H9 (cell line): ENCODE measurements at regions not wholly inside any gene's neighbourhood (a gene's known extent, or its start where the extent isn't known, plus 50 kb on each side); places are given as distances from the start of the nearest gene placed in this dataset.

Experiments used
- DNase-seq: peaks from one replicate; pipeline ENCODE4 v3.0.0-alpha.2; 2017
- H2AFZ ChIP-seq: one replicate; pipeline ENCODE4 v1.6.1; 2013; ENCODE audit warnings: mild to moderate bottlenecking, low read length, control low read depth, moderate library complexity
- H2AK5ac ChIP-seq: 2 replicates; pipeline ENCODE4 v1.6.1; 2013; ENCODE audit warnings: low read length, control low read depth, mixed read lengths; ENCODE audit not compliant: insufficient read length
- H2BK120ac ChIP-seq: one replicate; pipeline ENCODE4 v1.6.1; 2013; ENCODE audit warnings: low read depth, mild to moderate bottlenecking, low read length, control low read depth, inconsistent platforms; ENCODE audit not compliant: poor library complexity, severe bottlenecking
- H2BK12ac ChIP-seq: 2 replicates; pipeline ENCODE4 v1.6.1; 2013; ENCODE audit warnings: low read length, control low read depth, mixed read lengths, low read depth; ENCODE audit not compliant: insufficient read length
- H2BK15ac ChIP-seq: 2 replicates; pipeline ENCODE4 v1.6.1; 2013; ENCODE audit warnings: low read depth, low read length, control low read depth
- H2BK20ac ChIP-seq: one replicate; pipeline ENCODE4 v1.6.1; 2013; ENCODE audit warnings: low read depth, mild to moderate bottlenecking, low read length, control low read depth, inconsistent platforms; ENCODE audit not compliant: poor library complexity, severe bottlenecking
- H2BK5ac ChIP-seq: 2 replicates; pipeline ENCODE4 v1.6.1; 2013; ENCODE audit warnings: low read length, control low read depth, mixed read lengths; ENCODE audit not compliant: insufficient read length
- H3K14ac ChIP-seq: 2 replicates; pipeline ENCODE4 v1.6.1; 2013; ENCODE audit warnings: low read length, control low read depth; ENCODE audit not compliant: insufficient read depth
- H3K18ac ChIP-seq: 2 replicates; pipeline ENCODE4 v1.6.1; 2013; ENCODE audit warnings: low read depth, mild to moderate bottlenecking, mixed read lengths, low read length, control low read depth; ENCODE audit not compliant: insufficient read length
- H3K23ac ChIP-seq: 2 replicates; pipeline ENCODE4 v1.6.1; 2013; ENCODE audit warnings: low read length, control low read depth, mixed read lengths, low read depth; ENCODE audit not compliant: insufficient read length
- H3K23me2 ChIP-seq: 2 replicates; pipeline ENCODE4 v1.6.1; 2013; ENCODE audit warnings: low read depth, mild to moderate bottlenecking, mixed read lengths, low read length, control low read depth; ENCODE audit not compliant: insufficient read length, poor library complexity, severe bottlenecking
- H3K27ac ChIP-seq: 2 replicates; pipeline ENCODE4 v1.5.1; 2013; ENCODE audit warnings: low read length, control low read depth, mixed read lengths, low read depth; ENCODE audit not compliant: insufficient read length
- H3K27me3 ChIP-seq: 2 replicates; pipeline ENCODE4 v1.6.1; 2013; ENCODE audit warnings: low read length, control low read depth, inconsistent platforms; ENCODE audit not compliant: insufficient read depth
- H3K4ac ChIP-seq: 2 replicates; pipeline ENCODE4 v1.6.1; 2013; ENCODE audit warnings: low read depth, mild to moderate bottlenecking, control low read depth, inconsistent platforms, low read length, moderate library complexity
- H3K4me1 ChIP-seq: 2 replicates; pipeline ENCODE4 v1.6.1; 2013; ENCODE audit warnings: low read length, control low read depth, inconsistent platforms; ENCODE audit not compliant: insufficient read depth
- H3K4me2 ChIP-seq: 2 replicates; pipeline ENCODE4 v1.6.1; 2013; ENCODE audit warnings: low read length, control low read depth, mixed read lengths; ENCODE audit not compliant: insufficient read length, insufficient read depth
- H3K56ac ChIP-seq: 2 replicates; pipeline ENCODE4 v1.6.1; 2013; ENCODE audit warnings: low read depth, mild to moderate bottlenecking, mixed read lengths, low read length, control low read depth; ENCODE audit not compliant: insufficient read length
- H3K79me1 ChIP-seq: 2 replicates; pipeline ENCODE4 v1.6.1; 2013; ENCODE audit warnings: low read depth, mild to moderate bottlenecking, moderate library complexity, low read length, control low read depth, inconsistent platforms; ENCODE audit not compliant: insufficient read depth, poor library complexity, severe bottlenecking
- H3K79me2 ChIP-seq: 2 replicates; pipeline ENCODE4 v1.6.1; 2013; ENCODE audit warnings: low read length, control low read depth, inconsistent platforms; ENCODE audit not compliant: insufficient read depth
- H3K9ac ChIP-seq: 2 replicates; pipeline ENCODE4 v1.6.1; 2013; ENCODE audit warnings: low read length, control low read depth, mixed read lengths; ENCODE audit not compliant: insufficient read length; ENCODE audit errors: extremely low read depth
- H3K9me3 ChIP-seq: one replicate; pipeline ENCODE4 v1.6.1; 2013; ENCODE audit warnings: low read depth, low read length, inconsistent platforms; ENCODE audit not compliant: control insufficient read depth
- H3T11ph ChIP-seq: one replicate; pipeline ENCODE4 v1.6.1; 2013; ENCODE audit warnings: mild to moderate bottlenecking, low read length, control low read depth, inconsistent platforms
- H4K20me1 ChIP-seq: one replicate; pipeline ENCODE4 v1.6.1; 2013; ENCODE audit not compliant: control insufficient read depth, insufficient read length, insufficient read depth
- H4K5ac ChIP-seq: 2 replicates; pipeline ENCODE4 v1.6.1; 2013; ENCODE audit warnings: low read depth, mild to moderate bottlenecking, mixed read lengths, low read length, control low read depth; ENCODE audit not compliant: insufficient read length
- H4K8ac ChIP-seq: replicated peaks from 2 replicates; pipeline ENCODE4 v1.6.1; 2013; ENCODE audit warnings: low read length, control low read depth, mixed read lengths, low read depth; ENCODE audit not compliant: insufficient read length
- H4K91ac ChIP-seq: 2 replicates; pipeline ENCODE4 v1.6.1; 2013; ENCODE audit warnings: low read depth, mild to moderate bottlenecking, moderate library complexity, mixed read lengths, low read length, control low read depth; ENCODE audit not compliant: insufficient read length
- H3K27ac Mint-ChIP-seq, 3 experiments: 2 replicates in 2 of 3; 3 replicates in 1 of 3; pipeline ENCODE4 v1.8.0; 2020 to 2021; ENCODE audit warnings: mixed read lengths in 3 of 3, mild to moderate bottlenecking in 1 of 3, moderate library complexity in 1 of 3
- H3K27me3 Mint-ChIP-seq: 2 replicates; pipeline ENCODE4 v1.8.0; 2021; ENCODE audit warnings: low read depth, mild to moderate bottlenecking, moderate library complexity, mixed read lengths
- H3K36me3 Mint-ChIP-seq, 3 experiments: 2 replicates in 2 of 3; 3 replicates in 1 of 3; pipeline ENCODE4 v1.8.0; 2020 to 2021; ENCODE audit warnings: low read depth in 3 of 3, mixed read lengths in 3 of 3; ENCODE audit not compliant: insufficient read depth in 1 of 3
- H3K4me1 Mint-ChIP-seq, 2 experiments: 2 replicates each; pipeline ENCODE4 v1.8.0; 2020; ENCODE audit warnings: mixed read lengths in 2 of 2
- H3K4me3 Mint-ChIP-seq, 2 experiments: 2 replicates in 1 of 2; 3 replicates in 1 of 2; pipeline ENCODE4 v1.8.0; 2020 to 2021; ENCODE audit warnings: mild to moderate bottlenecking in 2 of 2, mixed read lengths in 2 of 2, moderate library complexity in 1 of 2
- H3K9me3 Mint-ChIP-seq, 2 experiments: 2 replicates in 1 of 2; 3 replicates in 1 of 2; pipeline ENCODE4 v1.8.0; 2020; ENCODE audit warnings: mild to moderate bottlenecking in 2 of 2, mixed read lengths in 2 of 2, moderate library complexity in 1 of 2
- WGBS: extraction: QIAGEN DNeasy Blood & Tissue Kit; methylation state at CpG from one replicate; pipeline ENCODE4 v1.1.7; 2013; ENCODE audit warnings: missing lambda C conversion rate, low lambda C conversion rate, mixed read lengths; ENCODE audit not compliant: insufficient read length; ENCODE audit errors: extremely low coverage; 5-methylcytosine and 5-hydroxymethylcytosine counted together
- TF ChIP-seq, protein P1 (sequence below): fragments of 200-600 bp; sonication (generic); conservative IDR thresholded peaks from 3 replicates; pipeline ENCODE4 v1.8.0; 2021; ENCODE audit warnings: antibody characterized with exemption, mild to moderate bottlenecking

- Histone ChIP-seq H3K9me3 (no peaks in the 10 kb centered on the region), H3K27me3 (no peaks in the 10 kb centered on the region), H2AK5ac (no peak overlapping the region), H3K4me2 (no peak overlapping the region), H3K4ac (no peak overlapping the region), H2BK15ac (no peak overlapping the region), H3K27ac (no peak overlapping the region), H3K4me1 (peaks cover 5% of the 10 kb centered on the region; the same call in 1 of the 2 replicates), H2BK20ac (no peak overlapping the region), H2BK120ac (no peak overlapping the region), H4K5ac (no peak overlapping the region), H3K9ac (no peak overlapping the region), H3K79me2 (no peaks in the 10 kb centered on the region), H4K8ac (no peak overlapping the region), H2BK5ac (no peak overlapping the region), H3K56ac (no peak overlapping the region), H2AFZ (no peak overlapping the region), H3T11ph (no peak overlapping the region), H3K79me1 (no peaks in the 10 kb centered on the region), H4K91ac (no peak overlapping the region), H3K23me2 (no peaks in the 10 kb centered on the region), H3K14ac (no peak overlapping the region), H3K23ac (no peak overlapping the region), H2BK12ac (no peak overlapping the region), H3K18ac (no peak overlapping the region), H4K20me1 (no peaks in the 10 kb centered on the region)
- Mint-ChIP-seq H3K27me3 (peaks cover 16% of the 10 kb centered on the region), H3K36me3 (no peaks in the 10 kb centered on the region), H3K4me3 (no peak overlapping the region), H3K27ac (no peak overlapping the region), H3K4me1 (peaks cover 17 to 20% of the 10 kb centered on the region in 2 experiments), H3K9me3 (no peaks in the 10 kb centered on the region)
- WGBS, result no CpG with 5 or more reads among the region's 2 CpGs
- no peak for DNase-seq
- TF ChIP-seq, protein P1, sequence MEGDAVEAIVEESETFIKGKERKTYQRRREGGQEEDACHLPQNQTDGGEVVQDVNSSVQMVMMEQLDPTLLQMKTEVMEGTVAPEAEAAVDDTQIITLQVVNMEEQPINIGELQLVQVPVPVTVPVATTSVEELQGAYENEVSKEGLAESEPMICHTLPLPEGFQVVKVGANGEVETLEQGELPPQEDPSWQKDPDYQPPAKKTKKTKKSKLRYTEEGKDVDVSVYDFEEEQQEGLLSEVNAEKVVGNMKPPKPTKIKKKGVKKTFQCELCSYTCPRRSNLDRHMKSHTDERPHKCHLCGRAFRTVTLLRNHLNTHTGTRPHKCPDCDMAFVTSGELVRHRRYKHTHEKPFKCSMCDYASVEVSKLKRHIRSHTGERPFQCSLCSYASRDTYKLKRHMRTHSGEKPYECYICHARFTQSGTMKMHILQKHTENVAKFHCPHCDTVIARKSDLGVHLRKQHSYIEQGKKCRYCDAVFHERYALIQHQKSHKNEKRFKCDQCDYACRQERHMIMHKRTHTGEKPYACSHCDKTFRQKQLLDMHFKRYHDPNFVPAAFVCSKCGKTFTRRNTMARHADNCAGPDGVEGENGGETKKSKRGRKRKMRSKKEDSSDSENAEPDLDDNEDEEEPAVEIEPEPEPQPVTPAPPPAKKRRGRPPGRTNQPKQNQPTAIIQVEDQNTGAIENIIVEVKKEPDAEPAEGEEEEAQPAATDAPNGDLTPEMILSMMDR, result no peak
Measured at GRCh38 chr17:77068915-77069314, 71.9 kb upstream of the SEC14L1 start.
